T-cell (primary cell): ENCODE measurements at regions not wholly inside any gene's neighbourhood (a gene's known extent, or its start where the extent isn't known, plus 50 kb on each side); places are given as distances from the start of the nearest gene placed in this dataset.

Experiments
- ATAC-seq, 4 experiments: fragments of 200-7000 bp in 3 of 4; fragments of 150-1000 bp in 1 of 4; cut with Tn5 transposase; replicated peaks in 1 of 4; 1 replicate in 3 of 4; 2 replicates in 1 of 4; pipeline ENCODE4 v1.10.0; 2021; ENCODE audit warnings: moderate library complexity in 3 of 4, mild to moderate bottlenecking in 2 of 4, moderate number of reproducible peaks in 1 of 4
- CTCF ChIA-PET, 2 donors: fragments of 300-600 bp; sonication (Branson Sonifier 250); formaldehyde crosslinking; loops; one replicate each; lab custom pipeline; 2022; ENCODE audit warnings: antibody characterized with exemption in 2 of 2; lab: Charles Lee
- POLR2A ChIA-PET, 2 donors: fragments of 300-600 bp; sonication (Branson Sonifier 250); formaldehyde crosslinking; loops; one replicate each; lab custom pipeline; 2022; ENCODE audit warnings: antibody characterized with exemption in 2 of 2; lab: Charles Lee
- DNase-seq, 35 experiments: peaks; one replicate each; pipeline versions ENCODE4 v3.0.0 to v3.0.0-alpha.2; 2013 to 2023
- H3K27ac ChIP-seq: one replicate; pipeline ENCODE4 v1.5.1; 2013; ENCODE audit warnings: low read length
- H3K27me3 ChIP-seq, 2 experiments: replicated peaks in 1 of 2; 1 replicate in 1 of 2; 2 replicates in 1 of 2; pipeline versions ENCODE4 v1.6.1 to v1.7.0; 2013; ENCODE audit warnings: low read length in 1 of 2, mixed read lengths in 1 of 2; ENCODE audit not compliant: control insufficient read depth in 2 of 2, insufficient read depth in 2 of 2; ENCODE audit errors: extremely low read depth in 1 of 2
- H3K36me3 ChIP-seq, 2 donors: 1 replicate in 1 of 2; 2 replicates in 1 of 2; pipeline versions ENCODE4 v1.6.1 to v1.7.0; 2013; ENCODE audit warnings: low read length in 1 of 2; ENCODE audit not compliant: control insufficient read depth in 2 of 2, insufficient read depth in 1 of 2; ENCODE audit errors: extremely low read depth in 1 of 2
- H3K4me1 ChIP-seq, 2 experiments: 1 replicate in 1 of 2; 2 replicates in 1 of 2; pipeline versions ENCODE4 v1.6.1 to v1.7.0; 2013; ENCODE audit warnings: low read length in 2 of 2, mixed read lengths in 1 of 2; ENCODE audit not compliant: insufficient read depth in 2 of 2, control insufficient read depth in 1 of 2; ENCODE audit errors: extremely low read depth in 1 of 2
- H3K4me3 ChIP-seq, 2 donors: 1 replicate in 1 of 2; 2 replicates in 1 of 2; pipeline versions ENCODE4 v1.5.1 to v1.7.0; 2013; ENCODE audit warnings: mild to moderate bottlenecking in 2 of 2, low read length in 1 of 2, moderate library complexity in 1 of 2; ENCODE audit not compliant: control insufficient read depth in 1 of 2; ENCODE audit errors: extremely low read depth in 1 of 2
- H3K9me3 ChIP-seq: 2 replicates; pipeline ENCODE4 v1.7.0; 2013
- H3K27ac Mint-ChIP-seq, 2 donors: one replicate each; pipeline ENCODE4 v1.8.0; 2020 to 2021; ENCODE audit warnings: mild to moderate bottlenecking in 2 of 2, mixed read lengths in 2 of 2
- H3K27me3 Mint-ChIP-seq, 2 donors: one replicate each; pipeline ENCODE4 v1.8.0; 2021 to 2022; ENCODE audit warnings: mixed read lengths in 2 of 2
- H3K36me3 Mint-ChIP-seq: one replicate; pipeline ENCODE4 v1.8.0; 2021; ENCODE audit warnings: mixed read lengths
- H3K4me1 Mint-ChIP-seq, 3 donors: one replicate each; pipeline ENCODE4 v1.8.0; 2020 to 2022; ENCODE audit warnings: mixed read lengths in 3 of 3, mild to moderate bottlenecking in 1 of 3
- H3K4me3 Mint-ChIP-seq, 3 donors: one replicate each; pipeline ENCODE4 v1.8.0; 2020 to 2022; ENCODE audit warnings: mild to moderate bottlenecking in 3 of 3, mixed read lengths in 3 of 3, moderate library complexity in 3 of 3
- H3K9me3 Mint-ChIP-seq, 3 donors: one replicate each; pipeline ENCODE4 v1.8.0; 2020 to 2022; ENCODE audit warnings: mixed read lengths in 3 of 3
- WGBS: methylation state at CpG from one replicate; pipeline ENCODE4 v1.1.5; 2013; ENCODE audit warnings: missing lambda C conversion rate; ENCODE audit not compliant: insufficient coverage; 5-methylcytosine and 5-hydroxymethylcytosine counted together

DNA sequence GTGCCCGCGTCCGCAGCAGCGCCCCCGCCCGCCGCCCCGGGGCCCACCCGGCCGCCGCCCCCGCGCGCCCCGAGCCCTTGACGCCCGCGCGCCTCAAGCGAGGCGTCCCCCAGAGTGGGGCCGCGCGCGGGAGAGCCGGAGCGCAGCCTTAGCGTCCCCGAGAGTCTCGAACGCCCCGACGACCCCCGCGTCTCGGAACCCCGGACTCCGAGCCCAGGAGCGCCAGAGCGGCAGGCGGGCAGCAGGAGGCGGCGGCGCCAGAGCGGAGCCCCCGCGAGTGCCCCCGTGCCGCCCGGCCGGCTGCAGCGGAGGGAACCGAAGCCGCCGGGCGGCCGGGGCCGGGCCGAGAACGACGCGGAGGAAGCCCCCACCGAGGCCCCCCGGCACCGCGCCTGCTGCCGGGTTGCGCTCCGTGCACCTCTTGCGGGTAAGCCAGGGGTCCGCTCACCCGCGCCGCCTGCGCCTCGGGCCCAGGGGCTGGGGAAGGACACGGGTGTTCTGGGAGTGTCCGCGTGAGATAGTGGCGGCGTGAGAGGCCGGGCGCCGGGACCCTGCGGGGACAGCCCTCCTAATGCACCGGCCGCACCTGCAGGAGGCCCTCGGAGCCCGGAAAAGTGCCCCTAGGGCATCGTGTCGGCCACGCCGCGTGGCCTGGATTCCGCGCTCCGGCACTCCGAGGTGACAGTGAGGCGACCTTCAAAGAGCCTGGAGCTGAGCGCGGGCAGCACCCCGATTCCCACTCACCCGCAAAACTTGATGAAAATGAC is 52.0 kb upstream of the ULK4 start:
- H3K27me3 Mint-ChIP-seq = no peaks in the 10 kb centered on the region
- Histone ChIP-seq H3K4me3 (peak overlapping the region; percentile 68 to 84), H3K27ac (peak overlapping the region; percentile 39), H3K36me3 (no peaks in the 10 kb centered on the region), H3K27me3 (no peaks in the 10 kb centered on the region), H3K4me1 (peaks cover 13 to 31% of the 10 kb centered on the region in 2 experiments), H3K9me3 (no peaks in the 10 kb centered on the region)
- H3K4me1 Mint-ChIP-seq = peaks cover 38 to 44% (median 43%) of the 10 kb centered on the region in 3 donors
- peak in 24 of 35 experiments; percentile 1 to 55 (median 14) for DNase-seq
- under 1% methylated on average over 101 of the region's 103 CpGs for WGBS
- ATAC-seq = peak; percentile 6 to 39 (median 36)
- H3K27ac Mint-ChIP-seq = peak overlapping the region; percentile 74 to 79
- peak overlapping the region; percentile 86 to 88 (median 86) for H3K4me3 Mint-ChIP-seq
- ChIA-PET POLR2A (no interaction called here), CTCF (interaction anchor here (0.7 kb wide), 2 partner anchors 74 to 97 kb away, joined by 3 read pairs; no protein-coding TSS in a partner anchor)
- H3K36me3 Mint-ChIP-seq = no peaks in the 10 kb centered on the region
- H3K9me3 Mint-ChIP-seq = no peaks in the 10 kb centered on the region

DNA sequence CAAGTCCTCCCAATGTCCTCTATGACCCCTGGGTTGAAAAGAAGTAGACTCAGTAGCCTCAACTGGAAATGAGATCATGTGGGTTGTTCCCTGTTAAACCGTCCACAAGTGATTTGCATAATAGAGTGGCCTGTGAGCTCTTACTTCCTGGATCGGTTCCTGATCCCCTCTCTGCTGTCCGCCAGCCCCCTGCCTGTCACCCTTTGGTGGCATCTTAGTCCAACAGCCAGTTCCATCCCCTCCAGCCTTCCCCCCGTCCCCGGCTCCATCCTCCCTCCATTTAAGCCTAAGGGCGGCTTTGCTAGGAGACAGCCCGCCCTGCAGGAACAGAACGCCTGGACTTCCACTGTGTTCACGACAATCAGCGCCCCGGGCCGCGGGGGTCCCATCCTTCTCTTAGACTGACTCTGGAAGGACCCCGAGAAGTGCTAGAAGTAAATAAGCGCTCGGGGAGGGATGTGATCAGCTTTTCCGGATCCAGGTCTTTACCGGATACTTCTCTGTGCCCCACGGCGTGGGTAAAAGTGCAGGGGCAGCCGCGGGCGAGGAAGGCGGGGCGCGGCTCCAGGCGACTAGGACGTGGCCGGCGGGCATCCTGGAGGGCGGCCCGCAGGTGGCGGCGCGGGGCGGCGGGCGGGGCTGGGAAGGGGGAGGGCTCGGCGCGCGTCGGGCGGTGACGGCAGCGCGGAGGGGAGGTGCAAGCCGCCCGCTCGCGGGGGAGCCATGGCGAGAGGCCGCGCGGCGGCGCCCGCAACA is 51.2 kb upstream of the ULK4 start:
- H3K27ac Mint-ChIP-seq = peak overlapping the region; percentile 93 to 96
- no peaks in the 10 kb centered on the region for H3K27me3 Mint-ChIP-seq
- Histone ChIP-seq H3K27me3 (no peaks in the 10 kb centered on the region), H3K27ac (peak overlapping the region; percentile 97), H3K9me3 (no peaks in the 10 kb centered on the region), H3K4me1 (peaks cover 13 to 31% of the 10 kb centered on the region in 2 experiments), H3K36me3 (no peaks in the 10 kb centered on the region), H3K4me3 (peak overlapping the region; percentile 55 to 78)
- CTCF ChIA-PET = interaction anchor here in 1 of 2 donors (0.7 to 1.2 kb wide), 2 partner anchors 51 to 75 kb away, joined by 3 read pairs; partner anchors contain the start of gene ULK4
- no peaks in the 10 kb centered on the region for H3K36me3 Mint-ChIP-seq
- no peaks in the 10 kb centered on the region for H3K9me3 Mint-ChIP-seq
- ATAC-seq (peak; percentile 81 to 89 (median 88)), DNase-seq (peak; percentile 26 to 87 (median 62))
- POLR2A ChIA-PET = interaction anchor here in 1 of 2 donors (0.6 kb wide), 1 partner anchor 334 kb away, joined by 4 read pairs; no protein-coding TSS in a partner anchor
- H3K4me1 Mint-ChIP-seq = peaks cover 34 to 40% (median 39%) of the 10 kb centered on the region in 3 donors
- H3K4me3 Mint-ChIP-seq = peak overlapping the region; percentile 88 to 91 (median 90)
- WGBS = under 1% methylated on average over 53 of the region's 58 CpGs

DNA sequence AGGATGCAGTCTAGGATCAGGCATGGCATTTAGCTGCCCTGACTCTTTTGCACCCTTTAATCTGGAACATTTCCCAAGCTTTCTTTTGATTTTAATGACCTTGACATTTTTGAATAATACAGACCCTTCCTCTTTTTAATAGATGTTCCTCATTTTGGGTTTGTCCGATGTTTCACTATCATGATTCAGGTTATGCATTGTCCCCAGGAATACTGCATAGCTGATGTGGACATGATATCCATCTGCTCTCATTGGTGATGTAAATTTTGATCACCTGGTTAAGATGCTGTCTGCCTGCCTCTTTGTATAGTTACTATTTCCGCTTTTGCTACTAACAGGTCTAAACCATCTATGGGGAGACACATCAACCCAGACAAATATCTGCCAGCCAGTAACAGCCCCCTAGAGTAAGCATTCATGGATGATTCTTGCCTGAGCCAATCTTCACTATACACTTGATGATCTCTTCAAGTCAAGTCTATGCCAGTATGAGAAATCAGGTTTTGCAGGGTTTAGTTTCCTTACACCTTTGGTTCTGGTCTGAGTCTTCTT is 50.6 kb upstream of the ULK4 start:
- no peaks in the 10 kb centered on the region for H3K36me3 ChIP-seq
- peaks cover 34 to 38% (median 38%) of the 10 kb centered on the region in 3 donors for H3K4me1 Mint-ChIP-seq
- 43% methylated on average over 1 of the region's 2 CpGs for WGBS
- peaks cover 13 to 31% of the 10 kb centered on the region in 2 experiments for H3K4me1 ChIP-seq
- ChIA-PET POLR2A (interaction anchor here in 1 of 2 donors (0.6 kb wide), 2 partner anchors 67 to 334 kb away, joined by 4 read pairs; no protein-coding TSS in a partner anchor), CTCF (interaction anchor here in 1 of 2 donors (1.2 kb wide), 1 partner anchor 50 kb away, joined by 3 read pairs; the partner anchor contains the start of gene ULK4)
- peak; percentile 18 to 69 (median 32) for ATAC-seq
- peak overlapping the region; percentile 97 for H3K27ac ChIP-seq
- no peaks in the 10 kb centered on the region for H3K27me3 Mint-ChIP-seq
- H3K4me3 ChIP-seq = peak overlapping the region in 1 of 2 donors; percentile 78
- peak overlapping the region; percentile 93 to 96 for H3K27ac Mint-ChIP-seq
- H3K4me3 Mint-ChIP-seq = peak overlapping the region; percentile 88 to 91 (median 90)
- DNase-seq = peak in 19 of 35 experiments; percentile 1 to 66 (median 23)
- H3K9me3 Mint-ChIP-seq = no peaks in the 10 kb centered on the region
- H3K36me3 Mint-ChIP-seq = no peaks in the 10 kb centered on the region
- no peaks in the 10 kb centered on the region for H3K9me3 ChIP-seq
- no peaks in the 10 kb centered on the region for H3K27me3 ChIP-seq
